ENCODE measurements at regions not wholly inside any gene's neighbourhood (a gene's known extent, or its start where the extent isn't known, plus 50 kb on each side); places are given as distances from the start of the nearest gene placed in this dataset.

- CTCF ChIA-PET: no interaction called here
- H3K9me3 Mint-ChIP-seq: no peaks in the 10 kb centered on the region
- no peaks in the 10 kb centered on the region for H3K36me3 Mint-ChIP-seq
- no peaks in the 10 kb centered on the region for H3K4me1 Mint-ChIP-seq (ENCODE audit: low read depth)
- DNase-seq: no peak
- no peak overlapping the region for H3K27ac Mint-ChIP-seq
- intact Hi-C loops (cut with micrococcal nuclease): no loop called here
- no peak overlapping the region for H3K4me3 Mint-ChIP-seq
- H3K27me3 Mint-ChIP-seq: peaks cover 1% of the 10 kb centered on the region
- POLR2A ChIA-PET: no interaction called here
Observed at GRCh38 chr2:59184276-59185020, 943.3 kb upstream of the FANCL start.

- Mint-ChIP-seq H3K36me3 (no peaks in the 10 kb centered on the region), H3K27ac (no peak overlapping the region), H3K4me3 (no peak overlapping the region), H3K4me1 (ENCODE audit: low read depth) (no peaks in the 10 kb centered on the region), H3K9me3 (no peaks in the 10 kb centered on the region), H3K27me3 (peaks cover 1% of the 10 kb centered on the region)
- no peak for DNase-seq
- POLR2A ChIA-PET: no interaction called here
- intact Hi-C loops (cut with micrococcal nuclease): no loop called here
- CTCF ChIA-PET: no interaction called here
Observed at GRCh38 chr2:59183070-59183469, 941.9 kb upstream of the FANCL start.

- H3K4me3 Mint-ChIP-seq: no peak overlapping the region
- no peak overlapping the region for H3K27ac Mint-ChIP-seq
- CTCF ChIA-PET: no interaction called here
- DNase-seq: no peak
- peaks cover 1% of the 10 kb centered on the region for H3K27me3 Mint-ChIP-seq
- intact Hi-C loops (cut with micrococcal nuclease): no loop called here
- no peaks in the 10 kb centered on the region for H3K9me3 Mint-ChIP-seq
- H3K36me3 Mint-ChIP-seq: no peaks in the 10 kb centered on the region
- no peaks in the 10 kb centered on the region for H3K4me1 Mint-ChIP-seq (ENCODE audit: low read depth)
- POLR2A ChIA-PET: no interaction called here
Observed at GRCh38 chr2:59182249-59182648, 941.1 kb upstream of the FANCL start.

- Mint-ChIP-seq H3K4me1 (ENCODE audit: low read depth) (no peaks in the 10 kb centered on the region), H3K9me3 (no peaks in the 10 kb centered on the region), H3K27ac (no peak overlapping the region), H3K27me3 (peaks cover 1% of the 10 kb centered on the region), H3K4me3 (no peak overlapping the region), H3K36me3 (no peaks in the 10 kb centered on the region)
- CTCF ChIA-PET: no interaction called here
- intact Hi-C loops (cut with micrococcal nuclease): no loop called here
- DNase-seq: no peak
- POLR2A ChIA-PET: no interaction called here
Observed at GRCh38 chr2:59181347-59181746, 940.2 kb upstream of the FANCL start.

GRCh38 chr2:59180621-59181020, 939.5 kb upstream of the FANCL start:
- no peaks in the 10 kb centered on the region for H3K9me3 Mint-ChIP-seq
- ChIA-PET POLR2A (no interaction called here), CTCF (no interaction called here)
- no peak overlapping the region for H3K4me3 Mint-ChIP-seq
- intact Hi-C loops (cut with micrococcal nuclease): no loop called here
- no peaks in the 10 kb centered on the region for H3K4me1 Mint-ChIP-seq (ENCODE audit: low read depth)
- H3K36me3 Mint-ChIP-seq: no peaks in the 10 kb centered on the region
- no peak overlapping the region for H3K27ac Mint-ChIP-seq
- DNase-seq: no peak
- peaks cover 1% of the 10 kb centered on the region for H3K27me3 Mint-ChIP-seq

GRCh38 chr2:59180111-59180510, 939.0 kb upstream of the FANCL start:
- Mint-ChIP-seq H3K36me3 (no peaks in the 10 kb centered on the region), H3K27ac (no peak overlapping the region), H3K4me1 (ENCODE audit: low read depth) (no peaks in the 10 kb centered on the region), H3K27me3 (peaks cover 1% of the 10 kb centered on the region), H3K9me3 (no peaks in the 10 kb centered on the region), H3K4me3 (no peak overlapping the region)
- intact Hi-C loops (cut with micrococcal nuclease): no loop called here
- no peak for DNase-seq
- ChIA-PET CTCF (no interaction called here), POLR2A (no interaction called here)

- DNase-seq: no peak
- Mint-ChIP-seq H3K4me1 (ENCODE audit: low read depth) (no peaks in the 10 kb centered on the region), H3K27ac (no peak overlapping the region), H3K36me3 (no peaks in the 10 kb centered on the region), H3K27me3 (peaks cover 1% of the 10 kb centered on the region), H3K9me3 (no peaks in the 10 kb centered on the region), H3K4me3 (no peak overlapping the region)
- intact Hi-C loops (cut with micrococcal nuclease): no loop called here
- ChIA-PET POLR2A (no interaction called here), CTCF (no interaction called here)
Observed at GRCh38 chr2:59177748-59178147, 936.6 kb upstream of the FANCL start.

GRCh38 chr2:59176737-59177136, 935.6 kb upstream of the FANCL start:
- Mint-ChIP-seq H3K4me3 (no peak overlapping the region), H3K27me3 (no peaks in the 10 kb centered on the region), H3K27ac (no peak overlapping the region), H3K36me3 (no peaks in the 10 kb centered on the region), H3K4me1 (ENCODE audit: low read depth) (no peaks in the 10 kb centered on the region), H3K9me3 (no peaks in the 10 kb centered on the region)
- DNase-seq: no peak
- ChIA-PET CTCF (no interaction called here), POLR2A (no interaction called here)
- intact Hi-C loops (cut with micrococcal nuclease): no loop called here

GRCh38 chr2:59174536-59175243, 933.6 kb upstream of the FANCL start:
- CTCF ChIA-PET: no interaction called here

GRCh38 chr2:59173325-59173724, 932.2 kb upstream of the FANCL start:
- intact Hi-C loops (cut with micrococcal nuclease): no loop called here
- Mint-ChIP-seq H3K4me1 (ENCODE audit: low read depth) (no peaks in the 10 kb centered on the region), H3K36me3 (no peaks in the 10 kb centered on the region), H3K27me3 (no peaks in the 10 kb centered on the region), H3K4me3 (no peak overlapping the region), H3K9me3 (no peaks in the 10 kb centered on the region), H3K27ac (no peak overlapping the region)
- ChIA-PET POLR2A (no interaction called here), CTCF (no interaction called here)
- DNase-seq: no peak

More at GRCh38 chr2:59174536-59175243, 933.6 kb upstream of the FANCL start:
- no peak for DNase-seq
- intact Hi-C loops (cut with micrococcal nuclease): no loop called here
- Mint-ChIP-seq H3K4me3 (no peak overlapping the region), H3K27ac (no peak overlapping the region), H3K9me3 (no peaks in the 10 kb centered on the region), H3K36me3 (no peaks in the 10 kb centered on the region), H3K4me1 (ENCODE audit: low read depth) (no peaks in the 10 kb centered on the region), H3K27me3 (no peaks in the 10 kb centered on the region)
- POLR2A ChIA-PET: no interaction called here

- ChIA-PET CTCF (no interaction called here), POLR2A (no interaction called here)
- intact Hi-C loops (cut with micrococcal nuclease): no loop called here
- Mint-ChIP-seq H3K4me3 (no peak overlapping the region), H3K36me3 (no peaks in the 10 kb centered on the region), H3K4me1 (ENCODE audit: low read depth) (no peaks in the 10 kb centered on the region), H3K27ac (no peak overlapping the region), H3K9me3 (no peaks in the 10 kb centered on the region), H3K27me3 (no peaks in the 10 kb centered on the region)
- no peak for DNase-seq
Observed at GRCh38 chr2:59171019-59171418, 929.9 kb upstream of the FANCL start.

GRCh38 chr2:59168766-59169165, 927.6 kb upstream of the FANCL start:
- no peaks in the 10 kb centered on the region for H3K4me1 Mint-ChIP-seq (ENCODE audit: low read depth)
- no peak overlapping the region for H3K4me3 Mint-ChIP-seq
- ChIA-PET POLR2A (no interaction called here), CTCF (no interaction called here)
- no peaks in the 10 kb centered on the region for H3K36me3 Mint-ChIP-seq
- no peak overlapping the region for H3K27ac Mint-ChIP-seq
- no peak for DNase-seq
- intact Hi-C loops (cut with micrococcal nuclease): no loop called here
- H3K27me3 Mint-ChIP-seq: no peaks in the 10 kb centered on the region
- no peaks in the 10 kb centered on the region for H3K9me3 Mint-ChIP-seq

GRCh38 chr2:59167514-59167913, 926.4 kb upstream of the FANCL start:
- no peaks in the 10 kb centered on the region for H3K36me3 Mint-ChIP-seq
- DNase-seq: no peak
- no peaks in the 10 kb centered on the region for H3K4me1 Mint-ChIP-seq (ENCODE audit: low read depth)
- POLR2A ChIA-PET: no interaction called here
- intact Hi-C loops (cut with micrococcal nuclease): no loop called here
- no peaks in the 10 kb centered on the region for H3K9me3 Mint-ChIP-seq
- no peaks in the 10 kb centered on the region for H3K27me3 Mint-ChIP-seq
- CTCF ChIA-PET: no interaction called here
- H3K4me3 Mint-ChIP-seq: no peak overlapping the region
- no peak overlapping the region for H3K27ac Mint-ChIP-seq
